Astrocyte of the spinal cord (primary cell): ENCODE measurements at regions not wholly inside any gene's neighbourhood (a gene's known extent, or its start where the extent isn't known, plus 50 kb on each side); places are given as distances from the start of the nearest gene placed in this dataset.
"Not testable (repeated sequence)": the region's sequence is repeated elsewhere in the genome, so short reads cannot be mapped to it uniquely, and the experiment has no call there.

ENCODE experiments used
- DNase-seq: peaks from one replicate; pipeline ENCODE4 v3.0.0; 2011; ENCODE audit warnings: low read depth, low spot score
- H3K4me3 ChIP-seq: 2 replicates; pipeline ENCODE4 v1.5.1; 2011; ENCODE audit warnings: low read depth, mild to moderate bottlenecking, low read length, moderate library complexity
- CTCF ChIP-seq: IDR thresholded peaks from 2 replicates; pipeline ENCODE4 v1.5.1; 2012; ENCODE audit warnings: low read depth, mild to moderate bottlenecking, low read length, inconsistent platforms
- in situ Hi-C: cut with HindIII; loops from 2 replicates; pipeline ENCODE4 v1.10.0; 2017; ENCODE audit warnings: low sequenced_read_pairs

- no peak for TF ChIP-seq CTCF
- in situ Hi-C loops: no loop called here
- DNase-seq: no peak
Observed at GRCh38 chr2:185522472-185522871, 216.1 kb upstream of the FSIP2 start.

GRCh38 chr2:185524242-185524641, 214.4 kb upstream of the FSIP2 start:
- DNase-seq, in situ Hi-C loops, H3K4me3 ChIP-seq: not testable (repeated sequence)

More at GRCh38 chr2:185522472-185522871, 216.1 kb upstream of the FSIP2 start:
- no peak overlapping the region for H3K4me3 ChIP-seq

GRCh38 chr2:185526161-185526560, 212.4 kb upstream of the FSIP2 start:
- DNase-seq: no peak
- no peak overlapping the region for H3K4me3 ChIP-seq
- no peak for TF ChIP-seq CTCF
- in situ Hi-C loops: no loop called here

- in situ Hi-C loops: no loop called here
Observed at GRCh38 chr2:185531721-185532120, 206.9 kb upstream of the FSIP2 start.

GRCh38 chr2:185537689-185538088, 200.9 kb upstream of the FSIP2 start:
- no peak overlapping the region for H3K4me3 ChIP-seq
- in situ Hi-C loops: no loop called here
- no peak for TF ChIP-seq CTCF
- DNase-seq: no peak

More at GRCh38 chr2:185531721-185532120, 206.9 kb upstream of the FSIP2 start:
- no peak for DNase-seq
- no peak for TF ChIP-seq CTCF
- no peak overlapping the region for H3K4me3 ChIP-seq

GRCh38 chr2:185567196-185567595, 171.4 kb upstream of the FSIP2 start:
- no peak for TF ChIP-seq CTCF
- in situ Hi-C loops: no loop called here
- DNase-seq: no peak
- H3K4me3 ChIP-seq: no peak overlapping the region

- no peak for DNase-seq
- no peak for TF ChIP-seq CTCF
- in situ Hi-C loops: no loop called here
- no peak overlapping the region for H3K4me3 ChIP-seq
Observed at GRCh38 chr2:185567940-185568339, 170.7 kb upstream of the FSIP2 start.
